ENCODE measurements at regions not wholly inside any gene's neighbourhood (a gene's known extent, or its start where the extent isn't known, plus 50 kb on each side); places are given as distances from the start of the nearest gene placed in this dataset.

DNA sequence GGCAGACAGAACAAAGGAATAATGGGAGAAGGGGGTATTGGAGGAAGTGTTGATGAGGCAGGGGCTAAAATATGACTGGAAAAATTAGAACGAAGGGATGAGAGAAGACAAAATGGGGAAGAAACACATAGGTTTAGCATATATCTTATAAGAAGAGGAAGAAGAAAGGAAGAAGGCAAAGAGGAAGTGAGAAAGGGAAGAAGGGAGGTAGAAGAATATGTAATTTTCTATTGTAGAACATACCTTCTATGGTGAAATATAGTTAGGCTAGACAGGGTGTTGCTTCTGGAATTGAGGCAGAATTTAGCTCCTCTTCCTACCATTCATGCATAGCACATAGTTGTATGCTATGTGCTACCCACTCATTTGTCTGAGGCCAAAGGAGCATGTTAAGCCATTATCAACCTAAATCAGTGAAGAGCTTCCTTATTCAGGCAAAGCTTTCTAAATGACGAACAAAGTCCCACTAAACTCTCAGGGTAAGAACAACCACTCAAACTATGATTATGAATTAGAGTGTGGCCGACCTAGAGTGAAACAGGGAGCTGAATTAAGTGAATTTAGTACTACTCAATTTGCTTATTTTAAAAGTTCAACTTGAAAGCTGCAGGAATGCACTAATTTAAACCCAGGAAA, 180.9 kb upstream of the GALNT5 start:
- no peak for DNase-seq

DNA sequence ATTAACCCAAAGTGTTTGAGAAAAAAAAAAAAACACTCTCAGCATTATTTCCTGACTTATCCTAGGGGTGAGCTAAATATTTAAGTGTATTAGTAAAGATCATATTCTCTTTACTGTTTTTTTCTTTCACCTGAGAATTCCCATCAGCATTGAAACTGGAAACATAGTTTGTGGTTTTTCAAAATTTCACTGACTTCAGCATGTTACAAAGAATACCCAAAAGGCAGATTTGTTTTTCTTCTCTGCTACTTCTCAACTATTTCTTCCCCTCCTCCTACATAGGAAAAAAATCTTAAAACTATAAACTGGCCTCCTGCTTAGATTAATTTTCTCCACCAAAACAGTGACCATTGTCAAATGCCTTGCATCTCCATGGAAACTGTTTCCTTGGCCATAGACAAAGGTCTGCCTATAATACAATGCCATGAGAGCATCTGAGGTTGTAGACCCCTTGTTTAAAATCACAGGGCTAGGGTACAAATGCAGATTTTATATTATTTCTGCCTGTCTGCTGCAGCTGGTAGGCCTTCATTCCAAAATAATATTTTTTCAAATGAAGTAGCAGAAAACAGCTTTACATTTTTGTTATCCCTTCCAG, 179.7 kb upstream of the GALNT5 start:
- DNase-seq, result no peak

- DNase-seq, result no peak
Observed at GRCh38 chr2:157082950-157083349, 174.6 kb upstream of the GALNT5 start.

DNA sequence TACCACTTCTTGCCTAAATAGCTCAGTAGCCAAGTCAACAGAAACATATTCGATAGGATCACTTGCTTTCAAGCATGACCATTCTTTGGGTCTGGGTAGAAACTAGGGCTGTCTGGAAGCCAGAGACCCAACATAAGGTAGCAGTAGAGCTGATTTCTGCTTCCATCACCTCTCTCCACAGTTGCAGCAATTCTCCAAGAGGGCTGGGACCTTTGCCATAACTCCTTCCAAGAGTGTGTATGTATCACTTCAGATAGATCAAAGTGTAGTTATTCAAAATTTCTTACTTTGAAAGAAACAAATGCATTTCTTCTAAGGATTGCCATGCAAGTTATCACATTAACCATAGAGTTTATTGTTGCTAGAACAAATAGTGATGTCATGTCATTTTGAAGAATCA, 172.0 kb upstream of the GALNT5 start:
- DNase-seq, result no peak

DNA sequence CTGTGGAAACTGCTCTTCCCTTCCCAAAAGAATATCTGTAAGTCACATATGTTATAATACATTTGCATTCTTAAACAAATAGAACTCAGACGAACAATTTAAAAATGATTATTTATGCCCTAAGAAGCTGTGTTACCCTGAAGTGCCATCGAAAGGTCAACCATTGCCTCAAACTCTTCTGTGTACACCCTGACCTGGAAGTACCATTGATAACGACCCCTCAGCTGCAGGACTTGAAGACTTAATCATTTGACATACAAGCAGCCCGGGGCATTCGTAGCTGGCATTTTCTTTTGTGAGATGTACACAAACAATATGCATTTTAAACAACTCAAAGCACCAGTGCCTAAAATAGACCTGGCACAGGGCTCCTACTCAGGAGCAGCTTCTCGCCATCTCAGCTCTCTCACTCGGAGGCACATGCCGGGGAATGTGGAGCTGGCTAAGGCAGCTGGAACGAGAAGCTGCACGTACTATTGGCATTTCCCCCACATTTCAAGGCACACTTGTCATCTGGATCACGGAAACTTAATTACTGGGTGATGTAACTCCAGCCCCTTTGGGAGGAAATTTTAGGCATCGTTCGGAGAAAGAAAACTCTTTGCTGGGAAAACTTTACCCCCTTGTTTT, 170.0 kb upstream of the GALNT5 start:
- no peak for DNase-seq

DNA sequence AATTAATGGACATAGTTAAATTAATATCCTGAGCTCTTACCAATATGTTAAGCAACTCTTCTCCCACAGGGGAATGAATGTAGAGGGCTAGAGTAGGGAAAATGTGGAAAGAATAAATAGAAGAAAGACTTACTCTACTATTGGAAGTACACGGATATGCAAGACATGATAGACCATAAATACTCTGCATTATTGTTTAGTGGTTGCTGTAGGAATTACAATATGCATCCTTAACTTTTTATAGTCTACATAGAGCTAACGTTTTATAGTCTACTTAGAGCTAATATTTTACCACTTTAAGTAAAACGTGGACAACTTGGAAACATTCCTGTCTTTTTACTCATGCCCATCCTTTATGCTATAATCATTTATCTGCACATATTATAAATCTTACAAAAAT, 163.8 kb upstream of the GALNT5 start:
- DNase-seq, result no peak

- DNase-seq, result no peak
Observed at GRCh38 chr2:157105372-157105771, 152.1 kb upstream of the GALNT5 start.

DNA sequence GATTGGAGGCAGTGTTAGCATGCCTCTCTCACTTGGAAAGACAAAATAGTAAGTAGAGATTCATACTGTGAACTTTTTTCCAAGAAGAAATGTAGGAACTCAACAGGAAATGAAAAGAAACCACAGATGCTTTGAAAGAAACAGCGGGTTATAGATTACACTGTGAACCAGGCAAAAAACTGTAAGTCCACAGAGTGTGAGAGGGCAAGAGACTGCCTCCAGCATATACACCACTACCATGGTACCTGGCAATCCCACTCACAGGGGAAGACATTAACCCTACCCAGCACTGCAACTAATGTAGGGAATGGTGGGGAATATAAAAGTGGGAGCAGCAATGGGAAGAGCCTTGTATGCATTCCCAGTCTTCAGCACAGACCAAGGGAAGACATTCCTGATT, 150.6 kb upstream of the GALNT5 start:
- DNase-seq, result no peak

- no peak for DNase-seq
Observed at GRCh38 chr2:157107460-157107859, 150.0 kb upstream of the GALNT5 start.

DNA sequence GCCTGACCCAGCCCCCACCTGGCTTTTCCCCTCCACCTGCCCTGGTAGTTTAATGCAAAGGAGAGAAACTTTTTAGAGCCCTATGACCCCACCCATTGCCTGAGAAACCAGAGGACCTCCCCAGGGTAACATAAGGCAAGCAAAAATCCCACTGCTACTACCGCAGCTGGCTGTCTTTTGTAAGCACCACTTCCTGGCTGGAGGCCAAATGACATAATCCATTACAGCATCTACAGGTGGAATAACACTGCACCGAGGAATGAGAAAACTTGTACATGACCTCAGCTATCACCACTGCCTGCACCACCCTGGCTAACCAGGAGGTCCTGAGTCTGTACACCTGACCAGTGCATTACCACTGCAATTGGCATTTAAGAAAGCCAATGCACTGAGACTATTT, 149.6 kb upstream of the GALNT5 start:
- DNase-seq, result no peak

GRCh38 chr2:157122776-157123175, 134.7 kb upstream of the GALNT5 start:
- no peak for DNase-seq

GRCh38 chr2:157124731-157125130, 132.8 kb upstream of the GALNT5 start:
- no peak for DNase-seq

DNA sequence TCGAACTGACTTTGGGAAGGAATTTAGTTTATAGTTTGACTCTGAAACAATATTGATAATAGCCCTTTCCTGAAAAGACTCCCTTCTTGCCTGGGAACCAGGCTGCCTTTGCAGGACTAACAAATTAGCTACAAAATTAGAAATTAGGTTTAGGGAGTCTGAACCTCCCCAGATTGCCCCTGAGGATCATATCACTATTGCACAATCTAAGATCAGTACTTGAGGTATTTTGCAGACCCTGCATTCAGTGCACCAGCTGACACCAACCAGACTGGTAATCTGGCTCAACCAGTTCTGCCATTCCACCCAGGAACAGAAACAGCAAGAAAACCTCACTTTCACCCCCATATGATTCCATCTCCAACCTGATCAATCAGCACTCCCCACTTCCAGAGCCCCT, 131.8 kb upstream of the GALNT5 start:
- no peak for DNase-seq

DNA sequence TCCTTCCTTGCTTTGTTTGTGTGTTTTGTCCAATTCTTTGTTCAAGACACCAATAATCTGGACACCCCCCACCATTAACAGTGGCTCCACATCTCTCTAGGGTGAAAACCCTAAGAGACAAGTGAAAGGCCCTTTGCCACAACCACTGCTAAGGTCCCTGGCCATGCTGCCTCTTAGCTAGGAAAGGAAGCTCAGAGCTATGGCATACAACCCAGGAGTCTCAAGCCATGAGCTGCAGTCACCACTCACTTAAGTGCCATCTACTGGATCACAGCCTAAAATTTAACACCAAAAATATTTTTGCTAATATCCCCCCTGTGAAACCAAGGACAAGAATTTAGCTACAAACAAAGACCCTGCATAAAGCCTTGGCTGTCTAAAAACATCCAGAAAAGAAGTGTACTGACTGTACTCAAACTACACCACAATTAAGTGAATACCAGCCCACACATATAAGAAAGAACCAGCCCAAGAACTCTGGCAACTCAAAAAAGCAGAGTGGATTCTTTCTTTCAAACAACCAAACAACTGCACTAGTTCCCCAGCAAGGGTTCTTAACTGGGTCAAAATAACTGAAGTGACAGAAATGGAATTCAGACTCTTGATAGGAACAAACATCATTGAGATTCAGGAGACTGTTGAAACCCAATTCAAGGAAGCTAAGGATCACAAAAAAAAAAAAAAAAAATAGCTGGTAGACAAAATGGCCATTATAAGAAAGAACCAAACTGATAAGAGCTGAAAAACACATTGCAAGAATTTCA, 130.1 kb upstream of the GALNT5 start:
- DNase-seq, result no peak

GRCh38 chr2:157143901-157144300, 113.6 kb upstream of the GALNT5 start:
- no peak for DNase-seq

DNA sequence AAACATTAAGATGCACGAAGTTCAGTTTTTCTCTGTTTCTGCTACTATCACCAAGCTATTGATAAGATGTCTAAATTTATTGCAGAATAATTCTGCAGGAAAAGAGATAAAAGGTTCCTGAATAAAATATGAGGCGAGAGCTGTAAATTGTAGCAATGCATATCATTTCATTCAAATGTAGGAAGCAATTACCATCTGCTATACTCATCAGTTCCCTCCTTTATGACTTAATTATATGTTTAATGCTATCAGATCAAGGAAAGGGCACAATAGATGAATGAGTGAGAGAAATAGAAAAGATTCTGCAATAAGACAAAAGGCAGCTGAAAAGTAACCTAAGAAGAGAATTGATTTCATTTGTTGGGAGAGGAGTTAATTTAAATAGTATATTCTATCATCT, 108.2 kb upstream of the GALNT5 start:
- no peak for DNase-seq

- DNase-seq, result peak; percentile 72
Observed at GRCh38 chr2:157150747-157151146, 106.8 kb upstream of the GALNT5 start.

DNA sequence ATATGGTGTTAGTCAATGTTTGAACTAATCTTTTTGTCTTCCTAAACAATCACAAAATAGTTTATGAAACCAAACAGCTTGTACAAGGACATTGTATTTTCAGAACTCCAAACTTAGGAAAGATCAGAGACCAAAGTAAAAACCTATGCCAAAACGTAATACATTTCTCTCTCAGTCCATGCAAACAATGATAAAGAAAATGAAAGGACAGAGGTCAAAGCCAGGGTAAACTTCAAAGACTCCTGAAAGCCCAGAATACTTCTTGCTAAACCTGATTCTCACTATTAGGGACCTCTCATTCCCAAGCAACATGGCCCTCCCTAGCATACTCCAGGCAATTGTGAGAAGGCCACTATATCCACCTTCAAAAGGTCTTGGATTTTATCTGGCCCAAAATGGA, 105.1 kb upstream of the GALNT5 start:
- no peak for DNase-seq

GRCh38 chr2:157155992-157156391, 101.5 kb upstream of the GALNT5 start:
- DNase-seq, result no peak

DNA sequence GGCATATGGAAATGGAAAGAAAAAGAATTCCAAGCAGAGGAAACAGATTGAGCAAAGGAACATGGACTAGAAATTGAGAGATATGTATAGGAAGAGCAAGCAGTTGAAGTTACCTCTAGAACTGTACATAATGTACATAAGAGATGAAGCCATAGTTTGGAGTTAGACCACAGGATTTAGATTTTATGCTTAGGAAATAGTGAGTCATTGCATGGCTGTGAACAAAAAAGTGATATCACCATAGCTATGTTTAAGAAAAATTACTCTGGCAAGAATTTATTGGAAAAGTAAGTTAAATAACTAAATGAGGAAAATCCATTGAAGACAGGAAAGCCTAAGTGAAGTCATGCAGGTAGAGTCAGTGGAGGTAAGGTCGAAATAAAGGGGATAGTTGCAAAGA, 99.4 kb upstream of the GALNT5 start:
- peak; percentile 81 for DNase-seq

GRCh38 chr2:157159221-157159934, 98.1 kb upstream of the GALNT5 start:
- no peak for DNase-seq

GRCh38 chr2:157160111-157160510, 97.4 kb upstream of the GALNT5 start:
- DNase-seq, result no peak

DNA sequence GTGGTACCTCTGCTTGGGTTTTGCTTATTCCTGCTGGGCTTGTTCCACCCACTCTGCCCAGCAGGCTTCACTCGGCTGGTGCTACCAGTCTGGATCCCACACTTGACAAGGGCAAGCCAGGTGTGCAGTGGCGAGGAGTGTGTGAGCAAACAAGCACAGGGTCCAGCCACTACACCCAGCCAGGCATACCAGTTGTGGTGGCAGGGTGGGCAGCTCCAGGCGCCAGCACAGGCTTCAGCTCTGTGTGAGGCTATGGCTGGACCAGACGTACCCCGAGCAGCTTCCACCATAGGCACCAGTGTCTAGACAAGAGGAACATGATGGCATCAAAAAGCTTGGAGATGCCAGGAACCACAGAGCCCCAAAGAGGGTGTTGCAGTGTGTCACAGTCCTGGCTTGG, 93.1 kb upstream of the GALNT5 start:
- DNase-seq, result no peak
